Neuronal stem cell (in vitro differentiated cells): ENCODE measurements at regions not wholly inside any gene's neighbourhood (a gene's known extent, or its start where the extent isn't known, plus 50 kb on each side); places are given as distances from the start of the nearest gene placed in this dataset.

Source experiments
- DNase-seq: peaks from one replicate; pipeline ENCODE4 v3.0.0-alpha.2; 2013; ENCODE audit warnings: low spot score
- H2AFZ ChIP-seq: one replicate; pipeline ENCODE4 v1.6.1; 2013; ENCODE audit warnings: mild to moderate bottlenecking, low read length, inconsistent platforms
- H2AK5ac ChIP-seq: 2 replicates; pipeline ENCODE4 v1.6.1; 2013; ENCODE audit warnings: low read depth, mild to moderate bottlenecking, inconsistent platforms, low read length, moderate library complexity, mixed read lengths
- H2BK120ac ChIP-seq: 2 replicates; pipeline ENCODE4 v1.6.1; 2013; ENCODE audit warnings: low read depth, mild to moderate bottlenecking, inconsistent platforms, low read length, moderate library complexity, mixed read lengths
- H2BK12ac ChIP-seq: one replicate; pipeline ENCODE4 v1.6.1; 2013; ENCODE audit warnings: low read length, inconsistent platforms
- H2BK15ac ChIP-seq: 2 replicates; pipeline ENCODE4 v1.6.1; 2013; ENCODE audit warnings: mild to moderate bottlenecking, low read length, inconsistent platforms, mixed read lengths
- H2BK5ac ChIP-seq: one replicate; pipeline ENCODE4 v1.6.1; 2013; ENCODE audit warnings: inconsistent platforms, mild to moderate bottlenecking, low read length, moderate library complexity
- H3K14ac ChIP-seq: one replicate; pipeline ENCODE4 v1.6.1; 2013; ENCODE audit warnings: low read length, inconsistent platforms
- H3K18ac ChIP-seq: 2 replicates; pipeline ENCODE4 v1.6.1; 2013; ENCODE audit warnings: low read length, inconsistent platforms
- H3K23ac ChIP-seq: 2 replicates; pipeline ENCODE4 v1.6.1; 2013; ENCODE audit warnings: low read depth, mild to moderate bottlenecking, mixed read lengths, low read length, inconsistent platforms; ENCODE audit not compliant: poor library complexity
- H3K27ac ChIP-seq: replicated peaks from 3 replicates; pipeline ENCODE4 v1.5.1; 2013; ENCODE audit warnings: low read length, inconsistent platforms
- H3K27me3 ChIP-seq, 3 experiments: 2 replicates each; pipeline ENCODE4 v1.6.1; 2013; ENCODE audit warnings: low read length in 3 of 3, mild to moderate bottlenecking in 2 of 3, inconsistent platforms in 1 of 3, low read depth in 1 of 3, mixed read lengths in 1 of 3, moderate library complexity in 1 of 3; ENCODE audit not compliant: control insufficient read depth in 3 of 3, insufficient read depth in 3 of 3
- H3K36me3 ChIP-seq, 2 donors: replicated peaks in 1 of 2; 2 replicates each; pipeline ENCODE4 v1.6.1; 2013; ENCODE audit warnings: low read length in 2 of 2; ENCODE audit not compliant: control insufficient read depth in 2 of 2, insufficient read depth in 2 of 2
- H3K4ac ChIP-seq: 2 replicates; pipeline ENCODE4 v1.6.1; 2013; ENCODE audit warnings: inconsistent platforms, mild to moderate bottlenecking, low read length, moderate library complexity
- H3K4me1 ChIP-seq, 2 donors: 1 replicate in 1 of 2; 2 replicates in 1 of 2; pipeline ENCODE4 v1.6.1; 2013; ENCODE audit warnings: low read length in 2 of 2, low read depth in 1 of 2; ENCODE audit not compliant: control insufficient read depth in 2 of 2, insufficient read depth in 1 of 2
- H3K4me2 ChIP-seq: one replicate; pipeline ENCODE4 v1.6.1; 2013; ENCODE audit warnings: mild to moderate bottlenecking, low read length, inconsistent platforms; ENCODE audit not compliant: insufficient read depth, poor library complexity, severe bottlenecking
- H3K4me3 ChIP-seq, 2 donors: 2 replicates each; pipeline ENCODE4 v1.5.1; 2013; ENCODE audit warnings: low read length in 2 of 2, mild to moderate bottlenecking in 2 of 2, inconsistent platforms in 1 of 2, moderate library complexity in 1 of 2
- H3K79me1 ChIP-seq: one replicate; pipeline ENCODE4 v1.6.1; 2013; ENCODE audit warnings: low read depth, mild to moderate bottlenecking, inconsistent platforms, low read length, moderate library complexity
- H3K9ac ChIP-seq: one replicate; pipeline ENCODE4 v1.6.1; 2013; ENCODE audit warnings: mild to moderate bottlenecking, low read depth, low read length, inconsistent platforms; ENCODE audit not compliant: poor library complexity
- H3K9me3 ChIP-seq, 2 donors: replicated peaks in 1 of 2; 2 replicates each; pipeline versions ENCODE3 to v1.6.1; 2013; ENCODE audit warnings: low read length in 2 of 2, mild to moderate bottlenecking in 2 of 2, inconsistent platforms in 1 of 2, low read depth in 1 of 2, mixed read lengths in 1 of 2, moderate library complexity in 1 of 2; ENCODE audit not compliant: control insufficient read depth in 2 of 2, insufficient read depth in 1 of 2
- H4K8ac ChIP-seq: one replicate; pipeline ENCODE4 v1.6.1; 2013; ENCODE audit warnings: low read depth, mild to moderate bottlenecking, inconsistent platforms, low read length, moderate library complexity
- H4K91ac ChIP-seq: one replicate; pipeline ENCODE4 v1.6.1; 2013; ENCODE audit warnings: low read length, low read depth, mild to moderate bottlenecking, inconsistent platforms; ENCODE audit not compliant: poor library complexity
- WGBS, 2 donors: extraction: QIAGEN DNeasy Blood & Tissue Kit; methylation state at CpG; one replicate each; pipeline ENCODE4 v1.1.7; 2013; ENCODE audit warnings: missing lambda C conversion rate in 2 of 2, mixed read lengths in 1 of 2; ENCODE audit not compliant: insufficient read length in 2 of 2, insufficient replicate concordance in 1 of 2; ENCODE audit errors: extremely low coverage in 2 of 2; 5-methylcytosine and 5-hydroxymethylcytosine counted together

GRCh38 chr6:112795316-112795715 is 448.2 kb downstream of the RFPL4B start:
- H3K36me3 ChIP-seq, result no peaks in the 10 kb centered on the region
- no peak overlapping the region for H3K9ac ChIP-seq
- H3K4me2 ChIP-seq, result no peak overlapping the region
- H2BK15ac ChIP-seq, result no peak overlapping the region
- H2BK12ac ChIP-seq, result no peak overlapping the region
- H2BK5ac ChIP-seq, result no peak overlapping the region
- H2AK5ac ChIP-seq, result no peak overlapping the region
- no peak overlapping the region for H3K14ac ChIP-seq
- H4K91ac ChIP-seq, result no peak overlapping the region
- H4K8ac ChIP-seq, result no peak overlapping the region
- H3K23ac ChIP-seq, result no peak overlapping the region
- DNase-seq, result no peak
- peak overlapping the region; percentile 5 for H2AFZ ChIP-seq
- no peaks in the 10 kb centered on the region for H3K4me1 ChIP-seq
- H3K27ac ChIP-seq, result no peak overlapping the region
- no peaks in the 10 kb centered on the region for H3K27me3 ChIP-seq
- no peak overlapping the region for H3K18ac ChIP-seq
- H3K4ac ChIP-seq, result no peak overlapping the region
- H2BK120ac ChIP-seq, result no peak overlapping the region
- H3K4me3 ChIP-seq, result no peak overlapping the region
- WGBS, 2 donors, result no CpG with 5 or more reads among the region's 1 CpG
- peaks cover 4 to 22% of the 10 kb centered on the region in 2 donors for H3K9me3 ChIP-seq
- no peaks in the 10 kb centered on the region for H3K79me1 ChIP-seq

- no peak overlapping the region for H3K4ac ChIP-seq
- no peak overlapping the region for H3K4me2 ChIP-seq
- no CpG with 5 or more reads among the region's 1 CpG for WGBS, 2 donors
- DNase-seq, result no peak
- no peak overlapping the region for H2BK5ac ChIP-seq
- H3K4me3 ChIP-seq, result no peak overlapping the region
- no peak overlapping the region for H3K9ac ChIP-seq
- no peak overlapping the region for H4K91ac ChIP-seq
- H3K79me1 ChIP-seq, result no peaks in the 10 kb centered on the region
- H3K23ac ChIP-seq, result no peak overlapping the region
- no peak overlapping the region for H3K18ac ChIP-seq
- no peak overlapping the region for H2BK12ac ChIP-seq
- no peak overlapping the region for H2AK5ac ChIP-seq
- no peaks in the 10 kb centered on the region for H3K27me3 ChIP-seq
- H3K14ac ChIP-seq, result no peak overlapping the region
- H4K8ac ChIP-seq, result no peak overlapping the region
- H3K9me3 ChIP-seq, result peaks cover 4 to 22% of the 10 kb centered on the region in 2 donors
- no peaks in the 10 kb centered on the region for H3K4me1 ChIP-seq
- no peak overlapping the region for H2BK120ac ChIP-seq
- no peak overlapping the region for H2BK15ac ChIP-seq
- H3K36me3 ChIP-seq, result no peaks in the 10 kb centered on the region
- H2AFZ ChIP-seq, result no peak overlapping the region
- no peak overlapping the region for H3K27ac ChIP-seq
Measured at GRCh38 chr6:112796712-112797111, 449.6 kb downstream of the RFPL4B start.

GRCh38 chr6:112799889-112800288 is 452.8 kb downstream of the RFPL4B start:
- H3K14ac ChIP-seq, result no peak overlapping the region
- no peak overlapping the region for H3K4me3 ChIP-seq
- H3K4ac ChIP-seq, result no peak overlapping the region
- H3K79me1 ChIP-seq, result no peaks in the 10 kb centered on the region
- DNase-seq, result no peak
- H2BK12ac ChIP-seq, result no peak overlapping the region
- H3K27me3 ChIP-seq, result no peaks in the 10 kb centered on the region
- H4K8ac ChIP-seq, result no peak overlapping the region
- no peak overlapping the region for H4K91ac ChIP-seq
- no peak overlapping the region for H2AK5ac ChIP-seq
- no peak overlapping the region for H2BK5ac ChIP-seq
- peaks cover 0 to 5% of the 10 kb centered on the region in 2 donors for H3K9me3 ChIP-seq
- peak overlapping the region; percentile 27 for H2AFZ ChIP-seq
- H3K4me1 ChIP-seq, result no peaks in the 10 kb centered on the region
- no peaks in the 10 kb centered on the region for H3K36me3 ChIP-seq
- no peak overlapping the region for H3K27ac ChIP-seq
- no peak overlapping the region for H3K9ac ChIP-seq
- H3K23ac ChIP-seq, result no peak overlapping the region
- no peak overlapping the region for H2BK15ac ChIP-seq
- no peak overlapping the region for H3K18ac ChIP-seq
- no peak overlapping the region for H2BK120ac ChIP-seq
- H3K4me2 ChIP-seq, result no peak overlapping the region
- no CpG with 5 or more reads among the region's 1 CpG for WGBS, 2 donors

- Histone ChIP-seq H3K27ac (no peak overlapping the region), H3K4me1 (no peaks in the 10 kb centered on the region), H3K36me3 (no peaks in the 10 kb centered on the region), H3K18ac (no peak overlapping the region), H4K8ac (no peak overlapping the region), H3K27me3 (no peaks in the 10 kb centered on the region), H3K23ac (no peak overlapping the region), H2AK5ac (no peak overlapping the region), H2BK12ac (no peak overlapping the region), H2BK15ac (no peak overlapping the region), H2AFZ (peak overlapping the region; percentile 27), H2BK120ac (no peak overlapping the region), H4K91ac (no peak overlapping the region), H3K79me1 (no peaks in the 10 kb centered on the region), H3K14ac (no peak overlapping the region), H3K9ac (no peak overlapping the region), H2BK5ac (no peak overlapping the region), H3K4ac (no peak overlapping the region), H3K4me2 (no peak overlapping the region), H3K4me3 (no peak overlapping the region), H3K9me3 (peaks cover 0 to 5% of the 10 kb centered on the region in 2 donors)
- WGBS, 2 donors, result no CpG with 5 or more reads among the region's 1 CpG
- DNase-seq, result no peak
Measured at GRCh38 chr6:112800439-112800838, 453.3 kb downstream of the RFPL4B start.
